ENCODE measurements at regions not wholly inside any gene's neighbourhood (a gene's known extent, or its start where the extent isn't known, plus 50 kb on each side); places are given as distances from the start of the nearest gene placed in this dataset.
A peak's percentile ranks its signal among the peaks of the same experiment; 100 is the strongest.
"Not testable (repeated sequence)": the region's sequence is repeated elsewhere in the genome, so short reads cannot be mapped to it uniquely, and the experiment has no call there.

DNA sequence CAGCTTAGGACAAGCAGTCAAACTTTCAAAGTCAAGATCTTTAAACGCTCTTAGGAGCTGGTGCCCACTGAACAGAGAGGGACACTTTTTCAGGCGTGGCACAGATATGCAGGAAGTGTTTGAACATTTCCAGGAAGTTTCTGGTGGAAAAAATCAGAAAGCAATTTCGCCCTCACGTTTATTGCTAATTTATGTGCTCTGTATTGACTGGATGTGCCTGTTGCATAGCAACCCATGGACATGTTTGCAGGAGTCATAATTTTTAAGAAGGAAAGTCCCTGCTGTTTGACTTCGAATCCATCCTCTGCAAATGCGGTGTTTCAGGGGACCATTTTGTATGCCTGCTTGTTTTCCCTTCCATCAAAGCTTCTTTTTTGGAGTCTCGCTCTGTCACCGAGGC is 239.9 kb upstream of the IRF2BP2 start:
- H3K36me3 ChIP-seq = no peaks in the 10 kb centered on the region
- no peak overlapping the region for H3K27ac ChIP-seq
- TF ChIP-seq, protein P1, sequence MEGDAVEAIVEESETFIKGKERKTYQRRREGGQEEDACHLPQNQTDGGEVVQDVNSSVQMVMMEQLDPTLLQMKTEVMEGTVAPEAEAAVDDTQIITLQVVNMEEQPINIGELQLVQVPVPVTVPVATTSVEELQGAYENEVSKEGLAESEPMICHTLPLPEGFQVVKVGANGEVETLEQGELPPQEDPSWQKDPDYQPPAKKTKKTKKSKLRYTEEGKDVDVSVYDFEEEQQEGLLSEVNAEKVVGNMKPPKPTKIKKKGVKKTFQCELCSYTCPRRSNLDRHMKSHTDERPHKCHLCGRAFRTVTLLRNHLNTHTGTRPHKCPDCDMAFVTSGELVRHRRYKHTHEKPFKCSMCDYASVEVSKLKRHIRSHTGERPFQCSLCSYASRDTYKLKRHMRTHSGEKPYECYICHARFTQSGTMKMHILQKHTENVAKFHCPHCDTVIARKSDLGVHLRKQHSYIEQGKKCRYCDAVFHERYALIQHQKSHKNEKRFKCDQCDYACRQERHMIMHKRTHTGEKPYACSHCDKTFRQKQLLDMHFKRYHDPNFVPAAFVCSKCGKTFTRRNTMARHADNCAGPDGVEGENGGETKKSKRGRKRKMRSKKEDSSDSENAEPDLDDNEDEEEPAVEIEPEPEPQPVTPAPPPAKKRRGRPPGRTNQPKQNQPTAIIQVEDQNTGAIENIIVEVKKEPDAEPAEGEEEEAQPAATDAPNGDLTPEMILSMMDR (IDR thresholded peaks at IDR 0.05) = no peak
- intact Hi-C loops (cut with DNase I) = no loop called here
- no peaks in the 10 kb centered on the region for H3K9me3 ChIP-seq
- no peak for DNase-seq
- H3K27me3 ChIP-seq (ENCODE audit: low read depth) = no peaks in the 10 kb centered on the region
- no peak overlapping the region for H3K4me3 ChIP-seq
- ATAC-seq = no peak
- peaks cover 47% of the 10 kb centered on the region for H3K4me1 ChIP-seq

DNA sequence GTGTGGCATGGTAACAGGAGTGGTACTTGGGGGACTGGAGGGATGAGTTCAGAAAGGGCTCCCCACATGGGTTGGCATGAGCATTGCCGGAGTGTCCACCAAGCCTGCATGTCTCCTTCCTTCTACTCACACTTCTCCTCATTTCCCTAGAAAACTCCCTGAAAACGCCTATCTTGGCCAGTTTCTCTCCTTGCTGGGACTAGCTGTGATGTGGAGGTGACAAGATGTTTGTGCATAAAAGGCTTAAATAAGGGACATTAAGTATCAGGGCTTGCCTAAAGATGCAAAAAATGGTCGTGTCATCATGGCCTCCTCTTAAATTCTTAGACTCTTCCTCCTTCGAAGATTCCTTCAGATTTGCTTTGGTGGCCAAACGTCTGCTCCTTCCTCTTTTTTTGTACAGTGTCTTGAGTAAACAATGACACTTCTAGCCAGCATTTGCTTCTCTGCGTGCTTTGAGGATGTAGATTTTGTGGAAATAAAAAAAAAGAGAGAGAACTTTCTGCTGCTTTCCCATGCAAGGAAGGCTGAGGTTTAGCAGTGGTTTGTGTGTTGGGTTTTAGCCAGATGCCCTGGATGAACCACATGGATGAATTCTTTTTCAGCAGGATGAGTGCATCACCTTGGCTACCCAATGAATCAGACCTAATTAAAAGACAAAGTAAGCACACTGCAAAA is 239.1 kb upstream of the IRF2BP2 start:
- H3K9me3 ChIP-seq = no peaks in the 10 kb centered on the region
- ATAC-seq = peak; percentile 31 to 43
- DNase-seq = no peak
- H3K27ac ChIP-seq = peak overlapping the region; percentile 42
- H3K4me1 ChIP-seq = peaks cover 49% of the 10 kb centered on the region
- no peaks in the 10 kb centered on the region for H3K36me3 ChIP-seq
- no peak overlapping the region for H3K4me3 ChIP-seq
- TF ChIP-seq, protein P1 (IDR thresholded peaks at IDR 0.05) = no peak
- H3K27me3 ChIP-seq (ENCODE audit: low read depth) = no peaks in the 10 kb centered on the region
- intact Hi-C loops (cut with DNase I) = no loop called here

DNA sequence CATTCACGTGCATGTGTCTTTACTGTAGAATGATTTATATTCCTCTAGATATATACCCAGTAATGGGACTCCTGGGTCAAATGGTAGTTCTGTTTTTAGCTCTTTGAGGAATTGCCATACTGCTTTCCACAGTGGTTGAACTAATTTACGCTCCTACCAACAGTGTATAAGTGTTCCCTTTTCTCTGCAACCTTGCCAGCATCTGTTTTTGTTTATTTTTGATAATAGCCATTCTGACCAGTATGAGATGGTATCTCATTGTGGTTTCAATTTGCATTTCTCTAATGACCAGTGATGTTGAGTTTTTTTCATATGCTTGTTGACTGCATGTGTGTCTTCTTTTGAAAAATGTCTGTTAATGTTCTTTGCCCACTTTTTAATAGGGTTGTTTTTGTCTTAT is 236.8 kb upstream of the IRF2BP2 start:
- H3K9me3 ChIP-seq; H3K4me3 ChIP-seq; H3K27me3 ChIP-seq (ENCODE audit: low read depth); ATAC-seq; H3K27ac ChIP-seq; intact Hi-C loops (cut with DNase I); DNase-seq; H3K36me3 ChIP-seq: not testable (repeated sequence)
- peaks cover 64% of the 10 kb centered on the region for H3K4me1 ChIP-seq

DNA sequence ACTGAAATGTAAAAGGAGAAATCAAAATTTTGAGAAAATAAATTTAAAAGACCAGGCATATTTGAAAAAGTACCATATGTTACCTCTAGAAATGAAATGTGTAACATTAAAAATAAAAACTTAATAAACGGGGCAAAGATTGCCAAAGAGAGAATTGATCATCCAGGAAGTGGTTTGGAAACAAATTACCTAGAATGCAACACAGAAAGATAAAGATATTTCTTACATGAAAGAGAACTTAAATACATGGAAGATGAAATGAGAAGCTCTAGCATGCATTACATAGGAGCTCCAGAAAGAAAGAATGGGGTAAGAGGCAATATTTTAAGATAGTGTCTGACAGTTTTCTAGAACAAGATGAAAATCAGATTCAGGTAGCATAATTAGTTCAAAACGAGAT is 235.9 kb upstream of the IRF2BP2 start:
- Histone ChIP-seq H3K27me3 (ENCODE audit: low read depth) (no peaks in the 10 kb centered on the region), H3K4me1 (peaks cover 55% of the 10 kb centered on the region), H3K4me3 (no peak overlapping the region), H3K9me3 (no peaks in the 10 kb centered on the region), H3K27ac (no peak overlapping the region), H3K36me3 (no peaks in the 10 kb centered on the region)
- TF ChIP-seq, protein P1 (IDR thresholded peaks at IDR 0.05) = no peak
- intact Hi-C loops (cut with DNase I) = no loop called here
- DNase-seq (no peak), ATAC-seq (no peak)

DNA sequence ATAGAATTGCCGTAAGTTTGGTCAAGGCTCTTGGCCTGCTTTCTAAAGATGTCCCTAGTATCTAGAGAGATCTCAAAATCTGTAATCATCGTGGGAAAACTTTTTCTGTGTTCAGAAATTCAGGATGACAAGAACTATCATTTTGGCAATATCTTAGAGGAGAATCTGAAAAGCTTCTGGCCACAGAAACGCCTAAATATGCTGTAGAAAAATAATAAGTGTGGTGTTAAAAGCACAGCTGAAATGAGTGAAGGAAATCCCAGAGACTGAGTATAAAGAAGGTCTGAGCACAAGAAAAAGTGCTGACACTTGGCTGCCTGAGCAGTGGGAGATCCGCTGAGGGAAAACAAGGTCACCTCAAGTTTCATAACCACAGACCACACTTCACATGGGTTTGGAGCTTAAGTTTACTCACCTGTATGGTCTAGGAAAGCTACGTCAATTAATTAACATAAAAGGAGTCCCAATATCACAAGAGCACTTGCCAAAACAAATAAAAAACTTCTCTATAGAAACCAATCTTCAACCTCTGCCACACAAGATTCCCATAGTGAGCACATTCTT is 235.2 kb upstream of the IRF2BP2 start:
- Histone ChIP-seq H3K4me1 (peaks cover 52% of the 10 kb centered on the region), H3K4me3 (no peak overlapping the region), H3K27me3 (ENCODE audit: low read depth) (no peaks in the 10 kb centered on the region), H3K9me3 (no peaks in the 10 kb centered on the region), H3K27ac (no peak overlapping the region), H3K36me3 (no peaks in the 10 kb centered on the region)
- TF ChIP-seq, protein P1 (IDR thresholded peaks at IDR 0.05) = no peak
- no peak for DNase-seq
- intact Hi-C loops (cut with DNase I) = no loop called here
- peak; percentile 57 to 67 for ATAC-seq

DNA sequence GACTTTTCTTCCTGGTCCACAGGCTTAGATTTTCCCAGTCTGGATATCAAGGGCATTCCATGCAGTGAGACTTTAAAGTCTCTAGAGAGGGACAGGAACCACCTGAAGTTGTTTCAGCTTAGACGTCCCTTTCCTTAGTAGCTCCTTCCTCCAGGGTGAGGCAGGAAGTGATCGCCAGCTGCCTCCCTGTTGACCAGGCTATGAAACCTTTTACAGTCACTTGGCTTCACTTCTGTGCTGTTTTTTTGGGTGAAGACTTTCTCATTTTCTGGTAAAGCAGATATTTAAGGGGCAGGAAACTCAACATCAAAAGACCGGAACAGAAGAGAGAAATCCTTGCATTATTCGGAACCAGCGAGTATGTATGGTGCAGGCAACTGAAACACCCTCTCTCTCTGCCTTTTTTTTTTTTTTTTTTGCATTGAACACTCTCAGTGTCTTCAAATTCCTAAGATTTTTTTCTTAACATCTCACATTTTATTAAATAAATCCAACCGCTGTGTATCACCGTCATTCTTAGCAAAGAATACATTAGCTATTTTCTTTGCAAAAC is 234.6 kb upstream of the IRF2BP2 start:
- DNase-seq = no peak

More for the DNA sequence above, 234.6 kb upstream of the IRF2BP2 start:
- peaks cover 46% of the 10 kb centered on the region for H3K4me1 ChIP-seq
- H3K4me3 ChIP-seq = no peak overlapping the region
- H3K36me3 ChIP-seq = no peaks in the 10 kb centered on the region
- no peaks in the 10 kb centered on the region for H3K9me3 ChIP-seq
- H3K27ac ChIP-seq = peak overlapping the region; percentile 28
- intact Hi-C loops (cut with DNase I) = no loop called here
- no peak for ATAC-seq
- H3K27me3 ChIP-seq (ENCODE audit: low read depth) = no peaks in the 10 kb centered on the region
- TF ChIP-seq, protein P1 (IDR thresholded peaks at IDR 0.05) = no peak
